ENCODE measurements at regions not wholly inside any gene's neighbourhood (a gene's known extent, or its start where the extent isn't known, plus 50 kb on each side); places are given as distances from the start of the nearest gene placed in this dataset.

- TF ChIP-seq, protein P1, sequence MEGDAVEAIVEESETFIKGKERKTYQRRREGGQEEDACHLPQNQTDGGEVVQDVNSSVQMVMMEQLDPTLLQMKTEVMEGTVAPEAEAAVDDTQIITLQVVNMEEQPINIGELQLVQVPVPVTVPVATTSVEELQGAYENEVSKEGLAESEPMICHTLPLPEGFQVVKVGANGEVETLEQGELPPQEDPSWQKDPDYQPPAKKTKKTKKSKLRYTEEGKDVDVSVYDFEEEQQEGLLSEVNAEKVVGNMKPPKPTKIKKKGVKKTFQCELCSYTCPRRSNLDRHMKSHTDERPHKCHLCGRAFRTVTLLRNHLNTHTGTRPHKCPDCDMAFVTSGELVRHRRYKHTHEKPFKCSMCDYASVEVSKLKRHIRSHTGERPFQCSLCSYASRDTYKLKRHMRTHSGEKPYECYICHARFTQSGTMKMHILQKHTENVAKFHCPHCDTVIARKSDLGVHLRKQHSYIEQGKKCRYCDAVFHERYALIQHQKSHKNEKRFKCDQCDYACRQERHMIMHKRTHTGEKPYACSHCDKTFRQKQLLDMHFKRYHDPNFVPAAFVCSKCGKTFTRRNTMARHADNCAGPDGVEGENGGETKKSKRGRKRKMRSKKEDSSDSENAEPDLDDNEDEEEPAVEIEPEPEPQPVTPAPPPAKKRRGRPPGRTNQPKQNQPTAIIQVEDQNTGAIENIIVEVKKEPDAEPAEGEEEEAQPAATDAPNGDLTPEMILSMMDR (IDR thresholded peaks at IDR 0.05): no peak
- TF ChIP-seq ZNF281 (CRISPR knock-in tag; IDR thresholded peaks at IDR 0.05) (no peak), MYBL2 (CRISPR knock-in tag; IDR thresholded peaks at IDR 0.05) (no peak), FOXJ3 (CRISPR knock-in tag; IDR thresholded peaks at IDR 0.05; ENCODE audit: borderline replicate concordance) (no peak), E2F4 (CRISPR knock-in tag; IDR thresholded peaks at IDR 0.05; ENCODE audit: borderline replicate concordance, low read depth) (no peak), KAT7 (CRISPR knock-in tag; IDR thresholded peaks at IDR 0.05; ENCODE audit: borderline replicate concordance) (no peak)
- TF ChIP-seq, protein P2, sequence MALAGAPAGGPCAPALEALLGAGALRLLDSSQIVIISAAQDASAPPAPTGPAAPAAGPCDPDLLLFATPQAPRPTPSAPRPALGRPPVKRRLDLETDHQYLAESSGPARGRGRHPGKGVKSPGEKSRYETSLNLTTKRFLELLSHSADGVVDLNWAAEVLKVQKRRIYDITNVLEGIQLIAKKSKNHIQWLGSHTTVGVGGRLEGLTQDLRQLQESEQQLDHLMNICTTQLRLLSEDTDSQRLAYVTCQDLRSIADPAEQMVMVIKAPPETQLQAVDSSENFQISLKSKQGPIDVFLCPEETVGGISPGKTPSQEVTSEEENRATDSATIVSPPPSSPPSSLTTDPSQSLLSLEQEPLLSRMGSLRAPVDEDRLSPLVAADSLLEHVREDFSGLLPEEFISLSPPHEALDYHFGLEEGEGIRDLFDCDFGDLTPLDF (CRISPR knock-in tag; IDR thresholded peaks at IDR 0.05): no peak
- TF ChIP-seq, protein P3, sequence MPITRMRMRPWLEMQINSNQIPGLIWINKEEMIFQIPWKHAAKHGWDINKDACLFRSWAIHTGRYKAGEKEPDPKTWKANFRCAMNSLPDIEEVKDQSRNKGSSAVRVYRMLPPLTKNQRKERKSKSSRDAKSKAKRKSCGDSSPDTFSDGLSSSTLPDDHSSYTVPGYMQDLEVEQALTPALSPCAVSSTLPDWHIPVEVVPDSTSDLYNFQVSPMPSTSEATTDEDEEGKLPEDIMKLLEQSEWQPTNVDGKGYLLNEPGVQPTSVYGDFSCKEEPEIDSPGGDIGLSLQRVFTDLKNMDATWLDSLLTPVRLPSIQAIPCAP (CRISPR knock-in tag; IDR thresholded peaks at IDR 0.05): no peak
- TF ChIP-seq, protein P4, sequence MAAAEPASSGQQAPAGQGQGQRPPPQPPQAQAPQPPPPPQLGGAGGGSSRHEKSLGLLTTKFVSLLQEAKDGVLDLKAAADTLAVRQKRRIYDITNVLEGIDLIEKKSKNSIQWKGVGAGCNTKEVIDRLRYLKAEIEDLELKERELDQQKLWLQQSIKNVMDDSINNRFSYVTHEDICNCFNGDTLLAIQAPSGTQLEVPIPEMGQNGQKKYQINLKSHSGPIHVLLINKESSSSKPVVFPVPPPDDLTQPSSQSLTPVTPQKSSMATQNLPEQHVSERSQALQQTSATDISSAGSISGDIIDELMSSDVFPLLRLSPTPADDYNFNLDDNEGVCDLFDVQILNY (CRISPR knock-in tag; IDR thresholded peaks at IDR 0.05): no peak
These were observed 475.1 kb downstream of the FOXO1 start for GRCh38 chr13:40191186-40191980.
